ENCODE measurements at regions not wholly inside any gene's neighbourhood (a gene's known extent, or its start where the extent isn't known, plus 50 kb on each side); places are given as distances from the start of the nearest gene placed in this dataset.

DNA sequence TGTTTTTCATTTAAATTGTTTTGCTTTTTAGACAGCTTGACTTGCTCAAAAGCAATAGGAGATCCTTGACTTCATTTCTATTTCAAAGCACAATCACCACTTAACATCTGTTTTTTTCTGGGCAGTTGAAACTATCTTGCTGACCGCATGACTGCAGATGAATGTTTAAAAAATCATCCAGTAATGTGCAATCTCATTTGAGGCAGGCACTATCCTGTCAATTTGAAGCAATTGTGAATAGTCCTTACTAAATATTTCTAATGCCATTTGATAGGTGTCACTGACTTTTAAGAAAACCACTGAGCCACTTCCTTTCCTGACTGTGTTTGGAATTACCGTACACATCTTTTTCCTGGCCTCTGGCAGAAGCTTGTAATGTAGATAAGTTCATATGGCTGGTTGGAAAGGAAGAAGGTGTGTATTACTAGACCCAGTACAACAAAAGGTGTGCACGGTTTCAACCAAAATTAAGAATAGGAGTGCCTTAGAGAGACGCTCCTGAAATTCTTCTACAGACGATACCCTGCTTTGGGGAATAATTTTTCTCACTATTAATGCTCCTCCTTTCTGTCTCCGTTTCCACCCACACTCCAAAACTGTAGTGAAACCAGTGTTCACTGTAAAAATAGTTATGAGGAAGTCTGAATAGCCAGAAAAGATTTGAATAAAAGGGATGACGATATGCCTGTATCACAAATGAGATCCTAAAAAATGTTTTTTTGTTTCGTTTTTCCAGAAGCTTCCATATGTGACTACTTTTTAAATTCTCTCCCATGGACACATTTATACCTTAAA, 136.7 kb upstream of the MOCS2 start:
- Histone ChIP-seq H3K4me3 (ENCODE audit: low read length) (no peak overlapping the region), H3K79me2 (ENCODE audit: low read length) (no peaks in the 10 kb centered on the region), H3K9me3 (ENCODE audit: low read length) (no peaks in the 10 kb centered on the region), H3K9me2 (replicated peaks; ENCODE audit: insufficient read depth, low read length) (no peaks in the 10 kb centered on the region), H3K27me3 (ENCODE audit: low read length) (no peaks in the 10 kb centered on the region), H3K9ac (ENCODE audit: low read length) (no peak overlapping the region), H3K4me1 (ENCODE audit: low read length) (no peaks in the 10 kb centered on the region), H3K27ac (ENCODE audit: low read length) (no peak overlapping the region), H4K20me1 (ENCODE audit: insufficient read depth, low read depth, low read length) (no peaks in the 10 kb centered on the region), H3K4me2 (ENCODE audit: low read depth, low read length, poor library complexity, severe bottlenecking) (no peak overlapping the region), H2AFZ (ENCODE audit: low read length) (no peak overlapping the region), H3K36me3 (ENCODE audit: insufficient read depth, low read length) (no peaks in the 10 kb centered on the region)
- no peak for DNase-seq

DNA sequence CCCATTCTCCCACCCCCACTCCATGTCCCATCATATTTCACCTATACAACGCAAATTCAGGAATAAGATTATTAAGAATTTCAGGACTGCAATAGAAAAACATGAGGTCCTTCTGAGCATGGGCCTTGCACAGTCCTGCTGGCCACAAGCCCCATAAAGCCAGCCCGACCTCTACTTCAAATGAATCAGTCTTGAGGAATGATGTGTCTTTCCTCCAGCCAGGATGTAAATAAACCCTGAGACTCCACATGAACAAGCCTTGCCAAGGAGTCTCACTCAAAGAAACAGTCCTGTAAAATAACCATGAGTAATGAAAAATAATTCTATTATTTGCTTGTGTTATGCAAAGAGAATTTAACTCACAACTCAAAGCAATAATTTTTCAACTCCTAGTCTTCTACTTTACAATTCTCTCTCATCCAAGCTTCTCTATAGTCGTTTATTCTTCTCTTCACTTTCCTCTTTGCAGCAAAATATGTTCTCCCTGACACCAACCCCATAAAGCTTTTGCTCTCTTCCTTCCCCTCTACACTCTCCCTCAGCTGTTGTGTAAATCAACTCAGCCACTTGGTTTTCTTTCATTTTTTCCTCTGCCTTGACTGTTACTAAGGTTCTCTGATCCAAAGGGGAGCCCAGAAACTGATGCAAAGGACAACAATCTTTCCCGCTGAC, 140.1 kb upstream of the MOCS2 start:
- H4K20me1 ChIP-seq (ENCODE audit: insufficient read depth, low read depth, low read length), result no peaks in the 10 kb centered on the region
- H3K36me3 ChIP-seq (ENCODE audit: insufficient read depth, low read length), result no peaks in the 10 kb centered on the region
- no peaks in the 10 kb centered on the region for H3K9me2 ChIP-seq (replicated peaks; ENCODE audit: insufficient read depth, low read length)
- H3K27ac ChIP-seq (ENCODE audit: low read length), result no peak overlapping the region
- H2AFZ ChIP-seq (ENCODE audit: low read length), result no peak overlapping the region
- H3K27me3 ChIP-seq (ENCODE audit: low read length), result no peaks in the 10 kb centered on the region
- no peaks in the 10 kb centered on the region for H3K9me3 ChIP-seq (ENCODE audit: low read length)
- DNase-seq, result no peak
- H3K9ac ChIP-seq (ENCODE audit: low read length), result no peak overlapping the region
- H3K4me2 ChIP-seq (ENCODE audit: low read depth, low read length, poor library complexity, severe bottlenecking), result no peak overlapping the region
- H3K79me2 ChIP-seq (ENCODE audit: low read length), result no peaks in the 10 kb centered on the region
- H3K4me3 ChIP-seq (ENCODE audit: low read length), result no peak overlapping the region
- no peaks in the 10 kb centered on the region for H3K4me1 ChIP-seq (ENCODE audit: low read length)

DNA sequence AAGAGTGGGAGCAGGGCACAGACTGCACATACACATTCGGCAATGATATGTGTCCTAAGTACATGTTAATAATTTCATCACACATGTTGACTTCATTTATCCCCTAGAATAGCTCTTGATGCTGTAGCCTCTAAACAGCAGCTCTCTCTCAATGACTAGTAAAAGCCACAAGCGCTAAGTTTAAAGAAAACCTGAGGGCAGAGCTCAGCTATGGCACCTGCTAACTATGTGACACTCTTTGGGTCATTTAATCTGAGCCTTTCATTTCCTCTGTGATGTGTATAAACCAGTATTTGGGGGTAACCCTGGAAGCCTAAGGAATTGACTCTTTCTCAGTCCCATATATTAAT, 140.6 kb upstream of the MOCS2 start:
- H2AFZ ChIP-seq (ENCODE audit: low read length), result no peak overlapping the region
- H3K9ac ChIP-seq (ENCODE audit: low read length), result no peak overlapping the region

GRCh38 chr5:53253421-53253871, 143.9 kb upstream of the MOCS2 start:
- no peak overlapping the region for H3K9ac ChIP-seq (ENCODE audit: low read length)
- H3K36me3 ChIP-seq (ENCODE audit: insufficient read depth, low read length), result no peaks in the 10 kb centered on the region
- H3K27ac ChIP-seq (ENCODE audit: low read length), result no peak overlapping the region
- H3K4me1 ChIP-seq (ENCODE audit: low read length), result no peaks in the 10 kb centered on the region
- no peaks in the 10 kb centered on the region for H4K20me1 ChIP-seq (ENCODE audit: insufficient read depth, low read depth, low read length)
- no peak for DNase-seq
- H3K9me3 ChIP-seq (ENCODE audit: low read length), result no peaks in the 10 kb centered on the region
- H3K4me2 ChIP-seq (ENCODE audit: low read depth, low read length, poor library complexity, severe bottlenecking), result no peak overlapping the region
- no peaks in the 10 kb centered on the region for H3K27me3 ChIP-seq (ENCODE audit: low read length)
- H3K9me2 ChIP-seq (replicated peaks; ENCODE audit: insufficient read depth, low read length), result no peaks in the 10 kb centered on the region
- no peak overlapping the region for H3K4me3 ChIP-seq (ENCODE audit: low read length)
- no peaks in the 10 kb centered on the region for H3K79me2 ChIP-seq (ENCODE audit: low read length)
- H2AFZ ChIP-seq (ENCODE audit: low read length), result no peak overlapping the region

More for the DNA sequence above, 140.6 kb upstream of the MOCS2 start:
- H3K9me3 ChIP-seq (ENCODE audit: low read length), result no peaks in the 10 kb centered on the region
- H3K4me2 ChIP-seq (ENCODE audit: low read depth, low read length, poor library complexity, severe bottlenecking), result no peak overlapping the region
- no peak for DNase-seq
- no peak overlapping the region for H3K4me3 ChIP-seq (ENCODE audit: low read length)
- no peaks in the 10 kb centered on the region for H4K20me1 ChIP-seq (ENCODE audit: insufficient read depth, low read depth, low read length)
- no peaks in the 10 kb centered on the region for H3K4me1 ChIP-seq (ENCODE audit: low read length)
- H3K79me2 ChIP-seq (ENCODE audit: low read length), result no peaks in the 10 kb centered on the region
- no peaks in the 10 kb centered on the region for H3K36me3 ChIP-seq (ENCODE audit: insufficient read depth, low read length)
- no peaks in the 10 kb centered on the region for H3K27me3 ChIP-seq (ENCODE audit: low read length)
- no peak overlapping the region for H3K27ac ChIP-seq (ENCODE audit: low read length)
- no peaks in the 10 kb centered on the region for H3K9me2 ChIP-seq (replicated peaks; ENCODE audit: insufficient read depth, low read length)

DNA sequence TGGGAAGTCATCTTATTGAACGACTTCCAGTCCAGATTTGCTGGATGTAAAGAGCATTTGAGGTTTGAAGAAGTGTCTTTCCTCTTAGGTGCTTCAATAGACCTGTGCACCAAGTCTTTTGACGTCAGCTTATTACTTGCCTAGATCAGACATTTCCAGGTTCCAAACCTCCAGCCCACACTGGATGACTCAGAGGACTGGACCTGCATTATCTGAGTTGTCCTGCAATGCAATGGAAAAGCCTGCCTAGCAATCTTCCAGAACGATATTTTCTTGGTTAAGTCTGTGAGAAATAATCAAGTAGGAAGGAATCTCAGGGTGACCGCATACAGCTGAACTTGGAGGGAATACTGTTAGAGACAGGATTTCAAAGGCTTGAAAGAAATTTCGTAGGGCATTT, 147.2 kb upstream of the MOCS2 start:
- no peaks in the 10 kb centered on the region for H3K36me3 ChIP-seq (ENCODE audit: insufficient read depth, low read length)
- H3K4me3 ChIP-seq (ENCODE audit: low read length), result no peak overlapping the region

GRCh38 chr5:53257806-53258373, 148.3 kb upstream of the MOCS2 start:
- Histone ChIP-seq H3K4me3 (ENCODE audit: low read length) (no peak overlapping the region), H3K9me2 (replicated peaks; ENCODE audit: insufficient read depth, low read length) (no peaks in the 10 kb centered on the region), H3K79me2 (ENCODE audit: low read length) (no peaks in the 10 kb centered on the region), H3K4me1 (ENCODE audit: low read length) (no peaks in the 10 kb centered on the region), H3K4me2 (ENCODE audit: low read depth, low read length, poor library complexity, severe bottlenecking) (no peak overlapping the region), H3K27ac (ENCODE audit: low read length) (no peak overlapping the region), H3K36me3 (ENCODE audit: insufficient read depth, low read length) (no peaks in the 10 kb centered on the region), H2AFZ (ENCODE audit: low read length) (no peak overlapping the region), H3K9ac (ENCODE audit: low read length) (no peak overlapping the region), H4K20me1 (ENCODE audit: insufficient read depth, low read depth, low read length) (no peaks in the 10 kb centered on the region), H3K9me3 (ENCODE audit: low read length) (no peaks in the 10 kb centered on the region), H3K27me3 (ENCODE audit: low read length) (no peaks in the 10 kb centered on the region)
- no peak for DNase-seq

More for the DNA sequence above, 147.2 kb upstream of the MOCS2 start:
- no peak overlapping the region for H3K9ac ChIP-seq (ENCODE audit: low read length)
- no peak overlapping the region for H2AFZ ChIP-seq (ENCODE audit: low read length)
- H3K9me2 ChIP-seq (replicated peaks; ENCODE audit: insufficient read depth, low read length), result no peaks in the 10 kb centered on the region
- no peak overlapping the region for H3K4me2 ChIP-seq (ENCODE audit: low read depth, low read length, poor library complexity, severe bottlenecking)
- no peak overlapping the region for H3K27ac ChIP-seq (ENCODE audit: low read length)
- no peaks in the 10 kb centered on the region for H3K79me2 ChIP-seq (ENCODE audit: low read length)
- no peaks in the 10 kb centered on the region for H4K20me1 ChIP-seq (ENCODE audit: insufficient read depth, low read depth, low read length)
- no peaks in the 10 kb centered on the region for H3K9me3 ChIP-seq (ENCODE audit: low read length)
- H3K27me3 ChIP-seq (ENCODE audit: low read length), result no peaks in the 10 kb centered on the region
- no peak for DNase-seq
- H3K4me1 ChIP-seq (ENCODE audit: low read length), result no peaks in the 10 kb centered on the region

GRCh38 chr5:53259176-53259575, 149.6 kb upstream of the MOCS2 start:
- no peaks in the 10 kb centered on the region for H3K9me3 ChIP-seq (ENCODE audit: low read length)
- no peak for DNase-seq
- H3K4me2 ChIP-seq (ENCODE audit: low read depth, low read length, poor library complexity, severe bottlenecking), result no peak overlapping the region
- no peak overlapping the region for H2AFZ ChIP-seq (ENCODE audit: low read length)
- no peaks in the 10 kb centered on the region for H3K9me2 ChIP-seq (replicated peaks; ENCODE audit: insufficient read depth, low read length)
- no peaks in the 10 kb centered on the region for H4K20me1 ChIP-seq (ENCODE audit: insufficient read depth, low read depth, low read length)
- no peaks in the 10 kb centered on the region for H3K36me3 ChIP-seq (ENCODE audit: insufficient read depth, low read length)
- no peak overlapping the region for H3K9ac ChIP-seq (ENCODE audit: low read length)
- H3K27me3 ChIP-seq (ENCODE audit: low read length), result no peaks in the 10 kb centered on the region; the same call in 1 of the 2 replicates
- H3K79me2 ChIP-seq (ENCODE audit: low read length), result no peaks in the 10 kb centered on the region
- no peaks in the 10 kb centered on the region for H3K4me1 ChIP-seq (ENCODE audit: low read length)
- no peak overlapping the region for H3K27ac ChIP-seq (ENCODE audit: low read length)
- no peak overlapping the region for H3K4me3 ChIP-seq (ENCODE audit: low read length)

GRCh38 chr5:53260446-53260845, 150.9 kb upstream of the MOCS2 start:
- DNase-seq, result no peak
- Histone ChIP-seq H4K20me1 (ENCODE audit: insufficient read depth, low read depth, low read length) (no peaks in the 10 kb centered on the region), H2AFZ (ENCODE audit: low read length) (no peak overlapping the region), H3K79me2 (ENCODE audit: low read length) (no peaks in the 10 kb centered on the region), H3K9me2 (replicated peaks; ENCODE audit: insufficient read depth, low read length) (no peaks in the 10 kb centered on the region), H3K4me1 (ENCODE audit: low read length) (no peaks in the 10 kb centered on the region), H3K9ac (ENCODE audit: low read length) (no peak overlapping the region), H3K4me3 (ENCODE audit: low read length) (no peak overlapping the region), H3K27ac (ENCODE audit: low read length) (no peak overlapping the region), H3K27me3 (ENCODE audit: low read length) (no peaks in the 10 kb centered on the region; the same call in 1 of the 2 replicates), H3K36me3 (ENCODE audit: insufficient read depth, low read length) (no peaks in the 10 kb centered on the region), H3K4me2 (ENCODE audit: low read depth, low read length, poor library complexity, severe bottlenecking) (no peak overlapping the region), H3K9me3 (ENCODE audit: low read length) (no peaks in the 10 kb centered on the region)

Data from Karpas-422 (cell line).